VCaP (cell line): ENCODE measurements at regions not wholly inside any gene's neighbourhood (a gene's known extent, or its start where the extent isn't known, plus 50 kb on each side); places are given as distances from the start of the nearest gene placed in this dataset.

ENCODE experiments used
- H3K27ac ChIP-seq: fragments of 450-650 bp; 2 replicates; pipeline ENCODE4 v1.5.1; 2017
- CTCF ChIP-seq: fragments of 450-650 bp; conservative IDR thresholded peaks from 2 replicates; pipeline ENCODE4 v1.5.1; 2017; ENCODE audit warnings: mild to moderate bottlenecking, moderate library complexity

GRCh38 chr1:29634746-29635335 is 398.5 kb downstream of the PTPRU start:
- H3K27ac ChIP-seq, result no peak overlapping the region
- TF ChIP-seq CTCF, result no peak

GRCh38 chr1:29634324-29634723 is 398.0 kb downstream of the PTPRU start:
- TF ChIP-seq CTCF, result no peak
- no peak overlapping the region for H3K27ac ChIP-seq

GRCh38 chr1:29633771-29634170 is 397.4 kb downstream of the PTPRU start:
- no peak overlapping the region for H3K27ac ChIP-seq
- TF ChIP-seq CTCF, result no peak

GRCh38 chr1:29632806-29633615 is 396.7 kb downstream of the PTPRU start:
- no peak overlapping the region for H3K27ac ChIP-seq
- no peak for TF ChIP-seq CTCF

- no peak overlapping the region for H3K27ac ChIP-seq
- TF ChIP-seq CTCF, result no peak
Observed at GRCh38 chr1:29631836-29632805, 395.8 kb downstream of the PTPRU start.

GRCh38 chr1:29631361-29631760 is 395.0 kb downstream of the PTPRU start:
- no peak overlapping the region for H3K27ac ChIP-seq
- TF ChIP-seq CTCF, result no peak

GRCh38 chr1:29630756-29631155 is 394.4 kb downstream of the PTPRU start:
- no peak for TF ChIP-seq CTCF

More at GRCh38 chr1:29630756-29631155, 394.4 kb downstream of the PTPRU start:
- no peak overlapping the region for H3K27ac ChIP-seq
